ENCODE measurements at regions not wholly inside any gene's neighbourhood (a gene's known extent, or its start where the extent isn't known, plus 50 kb on each side); places are given as distances from the start of the nearest gene placed in this dataset.
"Not testable (repeated sequence)": the region's sequence is repeated elsewhere in the genome, so short reads cannot be mapped to it uniquely, and the experiment has no call there.

DNA sequence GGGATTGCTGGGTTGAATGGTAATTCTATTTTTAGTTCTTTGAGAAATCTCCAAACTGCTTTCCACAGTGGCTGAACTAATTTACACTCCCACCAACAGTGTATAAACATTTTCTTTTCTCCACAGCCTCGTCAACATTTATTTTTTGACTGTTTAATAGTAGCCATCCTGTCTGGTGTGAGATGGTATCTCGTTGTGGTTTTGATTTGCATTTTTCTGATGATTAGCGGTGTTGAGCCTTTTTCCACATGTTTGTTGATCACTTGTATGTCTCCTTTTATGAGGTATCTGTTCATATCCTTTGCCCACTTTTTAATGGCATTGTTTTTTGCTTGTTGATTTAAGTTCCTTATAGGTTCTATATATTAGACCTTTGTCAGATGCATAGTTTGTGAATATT is 85.1 kb upstream of the SMAD3 start:
- TF ChIP-seq, protein P1, sequence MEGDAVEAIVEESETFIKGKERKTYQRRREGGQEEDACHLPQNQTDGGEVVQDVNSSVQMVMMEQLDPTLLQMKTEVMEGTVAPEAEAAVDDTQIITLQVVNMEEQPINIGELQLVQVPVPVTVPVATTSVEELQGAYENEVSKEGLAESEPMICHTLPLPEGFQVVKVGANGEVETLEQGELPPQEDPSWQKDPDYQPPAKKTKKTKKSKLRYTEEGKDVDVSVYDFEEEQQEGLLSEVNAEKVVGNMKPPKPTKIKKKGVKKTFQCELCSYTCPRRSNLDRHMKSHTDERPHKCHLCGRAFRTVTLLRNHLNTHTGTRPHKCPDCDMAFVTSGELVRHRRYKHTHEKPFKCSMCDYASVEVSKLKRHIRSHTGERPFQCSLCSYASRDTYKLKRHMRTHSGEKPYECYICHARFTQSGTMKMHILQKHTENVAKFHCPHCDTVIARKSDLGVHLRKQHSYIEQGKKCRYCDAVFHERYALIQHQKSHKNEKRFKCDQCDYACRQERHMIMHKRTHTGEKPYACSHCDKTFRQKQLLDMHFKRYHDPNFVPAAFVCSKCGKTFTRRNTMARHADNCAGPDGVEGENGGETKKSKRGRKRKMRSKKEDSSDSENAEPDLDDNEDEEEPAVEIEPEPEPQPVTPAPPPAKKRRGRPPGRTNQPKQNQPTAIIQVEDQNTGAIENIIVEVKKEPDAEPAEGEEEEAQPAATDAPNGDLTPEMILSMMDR (IDR thresholded peaks at IDR 0.05 in 8 of 11, conservative IDR thresholded peaks at IDR 0.05 in 3 of 11) = not testable (repeated sequence)
- TF ChIP-seq POLR2A, POLR2AphosphoS5 (IDR thresholded peaks at IDR 0.05): not testable (repeated sequence)

Measured in spleen (tissue), 7 donors.